K562 (cell line): ENCODE measurements at regions not wholly inside any gene's neighbourhood (a gene's known extent, or its start where the extent isn't known, plus 50 kb on each side); places are given as distances from the start of the nearest gene placed in this dataset.

ENCODE experiments used
- ATAC-seq: fragments of 200-7000 bp; cut with Tn5 transposase; 3 replicates; pipeline ENCODE4 v1.9.1; 2020; ENCODE audit warnings: moderate library complexity
- BruUV-seq: library from RNA; stranded (reverse); fragments of 400-500 nt; replicated peaks from 2 replicates; lab custom pipeline; 2021; lab: Mats Ljungman, UMichigan
- CTCF ChIA-PET: fragments of 300-600 bp; formaldehyde crosslinking; extraction: SDS; loops from one replicate; lab custom pipeline; 2021; ENCODE audit warnings: low intra/inter-chr PET ratio; lab: Yijun Ruan, JAX
- POLR2A ChIA-PET: fragments of 300-600, 350-650 bp; sonication (Branson Sonifier 250); formaldehyde crosslinking; extraction: SDS; loops from one replicate; lab custom pipeline; 2021; ENCODE audit warnings: antibody characterized with exemption, inconsistent platforms; lab: Yijun Ruan, JAX
- DNase-seq, 4 experiments: peaks; one replicate each; pipeline versions ENCODE4 v3.0.0 to v3.0.0-alpha.2; 2011 to 2018; ENCODE audit warnings: low spot score in 3 of 4, mixed read lengths in 3 of 4; ENCODE audit errors: extremely low read depth in 1 of 4
- FAIRE-seq: peaks from 2 replicates; lab custom pipeline; 2011; peaks lifted over from hg19 to GRCh38; lab: Jason Lieb, UNC
- H2AFZ ChIP-seq: 2 replicates; pipeline ENCODE4 v1.6.0; 2011; ENCODE audit warnings: low read depth, low read length, control low read depth, inconsistent platforms
- H3K27ac ChIP-seq: fragments of 200-600 bp; 3 replicates; pipeline ENCODE4 v1.8.0; 2011; ENCODE audit warnings: low read depth, mild to moderate bottlenecking, control low read depth, inconsistent platforms, low read length, moderate library complexity, mixed read lengths; ENCODE audit errors: extremely low read depth
- H3K27me3 ChIP-seq, 2 experiments: fragments of 300-600 bp in 1 of 2; 2 replicates in 1 of 2; 3 replicates in 1 of 2; pipeline versions ENCODE4 v1.6.0 to v1.8.0; 2011; ENCODE audit warnings: inconsistent platforms in 2 of 2, low read length in 2 of 2, mild to moderate bottlenecking in 1 of 2, mixed read lengths in 1 of 2, moderate library complexity in 1 of 2; ENCODE audit not compliant: control insufficient read depth in 2 of 2, insufficient read depth in 2 of 2
- H3K36me3 ChIP-seq: fragments of 300-600 bp; 3 replicates; pipeline ENCODE4 v1.8.0; 2011; ENCODE audit warnings: mild to moderate bottlenecking, low read length, inconsistent platforms; ENCODE audit not compliant: control insufficient read depth, insufficient read depth
- H3K4me1 ChIP-seq, 2 experiments: fragments of 200-600 bp in 1 of 2; replicated peaks in 1 of 2; 2 replicates in 1 of 2; 3 replicates in 1 of 2; pipeline versions ENCODE4 v1.5.1 to v1.8.0; 2011; ENCODE audit warnings: inconsistent platforms in 2 of 2, low read length in 2 of 2, mild to moderate bottlenecking in 1 of 2, mixed read lengths in 1 of 2, moderate library complexity in 1 of 2; ENCODE audit not compliant: control insufficient read depth in 2 of 2, insufficient read depth in 2 of 2
- H3K4me2 ChIP-seq: 2 replicates; pipeline ENCODE4 v1.6.1; 2011; ENCODE audit warnings: low read length, control low read depth, inconsistent platforms, mixed read lengths; ENCODE audit not compliant: insufficient read depth
- H3K4me3 ChIP-seq: fragments of 200-600 bp; sonication (generic), shearing (Covaris generic); 2 replicates; pipeline ENCODE4 v1.5.1; 2016; ENCODE audit warnings: control low read depth, inconsistent platforms
- H3K79me2 ChIP-seq: fragments of 200-600 bp; 3 replicates; pipeline ENCODE4 v1.8.0; 2011; ENCODE audit warnings: low read length, inconsistent platforms; ENCODE audit not compliant: control insufficient read depth, insufficient read depth
- H3K9ac ChIP-seq, 2 experiments: 2 replicates each; pipeline versions ENCODE4 v1.6.0 to v1.6.1; 2011; ENCODE audit warnings: low read depth in 2 of 2, low read length in 2 of 2, control low read depth in 1 of 2, inconsistent platforms in 1 of 2, mild to moderate bottlenecking in 1 of 2, mixed read lengths in 1 of 2; ENCODE audit not compliant: insufficient read depth in 1 of 2
- H3K9me1 ChIP-seq: one replicate; pipeline ENCODE4 v1.6.0; 2011; ENCODE audit warnings: inconsistent platforms, mild to moderate bottlenecking, low read length, moderate library complexity; ENCODE audit not compliant: control insufficient read depth, insufficient read depth
- H3K9me3 ChIP-seq: replicated peaks from 2 replicates; pipeline ENCODE4 v1.5.1; 2011; ENCODE audit warnings: low read depth, low read length, inconsistent platforms; ENCODE audit not compliant: control insufficient read depth, insufficient read depth
- H4K20me1 ChIP-seq: replicated peaks from 2 replicates; pipeline ENCODE4 v1.6.1; 2011; ENCODE audit warnings: low read length, inconsistent platforms, mixed read lengths; ENCODE audit not compliant: control insufficient read depth, insufficient read depth
- CCAR2 ChIP-seq: fragments of 200-400 bp; formaldehyde crosslinking; IDR thresholded peaks from 2 replicates; pipeline ENCODE4 v1.6.1; 2017; ENCODE audit warnings: mild to moderate bottlenecking, low read depth, low read length
- CHD4 ChIP-seq: fragments of 200-600 bp; sonication (generic); IDR thresholded peaks from 3 replicates; pipeline ENCODE4 v1.6.1; 2012; ENCODE audit warnings: low read depth, mild to moderate bottlenecking, mixed read lengths, low read length, inconsistent platforms; ENCODE audit not compliant: insufficient read depth, insufficient replicate concordance, poor library complexity, severe bottlenecking
- E2F1 ChIP-seq: sonication (generic); formaldehyde crosslinking; IDR thresholded peaks from 2 replicates; pipeline ENCODE4 v1.8.1; 2023; ENCODE audit warnings: mild to moderate bottlenecking, missing genetic modification reagents, moderate library complexity
- E2F6 ChIP-seq, 2 experiments: IDR thresholded peaks; 2 replicates each; pipeline ENCODE4 v1.6.1; 2011; ENCODE audit warnings: borderline replicate concordance in 1 of 2, control low read depth in 1 of 2, low read depth in 1 of 2, low read length in 1 of 2, mild to moderate bottlenecking in 1 of 2, mixed read lengths in 1 of 2, moderate library complexity in 1 of 2; ENCODE audit not compliant: insufficient read depth in 1 of 2, insufficient read length in 1 of 2, poor library complexity in 1 of 2, severe bottlenecking in 1 of 2; ENCODE audit errors: extremely low read depth in 1 of 2
- ESRRA ChIP-seq: fragments of 450-650 bp; IDR thresholded peaks from 2 replicates; pipeline ENCODE4 v1.6.1; 2014; ENCODE audit warnings: low read depth, mild to moderate bottlenecking, moderate library complexity, borderline replicate concordance
- PYGO2 ChIP-seq: fragments of 450-650 bp; IDR thresholded peaks from 2 replicates; pipeline ENCODE4 v1.6.1; 2016; ENCODE audit warnings: mild to moderate bottlenecking, missing genetic modification characterization, moderate library complexity, missing compliant biosample characterization
- RCOR1 ChIP-seq, 2 experiments: IDR thresholded peaks; 2 replicates each; pipeline ENCODE4 v1.6.1; 2012; ENCODE audit warnings: low read depth in 2 of 2, low read length in 2 of 2, borderline replicate concordance in 1 of 2, improper control_type of control experiment in 1 of 2
- SRSF9 ChIP-seq: fragments of 200-400 bp; formaldehyde crosslinking; IDR thresholded peaks from 2 replicates; pipeline ENCODE4 v1.6.1; 2017; ENCODE audit warnings: low read depth, low read length, borderline replicate concordance
- TAF7 ChIP-seq: fragments of 450-650 bp; IDR thresholded peaks from 2 replicates; pipeline ENCODE4 v1.6.1; 2016; ENCODE audit warnings: missing genetic modification characterization, missing compliant biosample characterization
- WGBS: fragments of 100-300 bp; shearing (Covaris generic); methylation state at CpG from one replicate; pipeline ENCODE4 v1.1.6; 2016; ENCODE audit warnings: low coverage, mixed read lengths; ENCODE audit not compliant: insufficient coverage; ENCODE audit errors: missing lambda C conversion rate; 5-methylcytosine and 5-hydroxymethylcytosine counted together
- in situ Hi-C: fragments of 300-500 bp; cut with MboI; formaldehyde crosslinking; loops from 4 replicates; pipeline ENCODE4 v1.15.0; 2018; ENCODE audit warnings: inconsistent platforms, mixed read lengths
- intact Hi-C: fragments of 100-400 bp; cut with micrococcal nuclease; formaldehyde crosslinking; loops from 2 replicates; pipeline ENCODE4 v1.14.2; 2022

GRCh38 chr5:12652201-12652600, 748.0 kb upstream of the CTNND2 start (continued):
- TF ChIP-seq TAF7 (tag), result no peak
- TF ChIP-seq, all 486 proteins: peak for 0

GRCh38 chr5:12648558-12648957, 744.3 kb upstream of the CTNND2 start:
- DNase-seq (no peak), ATAC-seq (no peak), FAIRE-seq (no peak)
- no peak overlapping the region for H3K4me3 ChIP-seq
- no peaks in the 10 kb centered on the region for H3K9me1 ChIP-seq
- TF ChIP-seq CHD4 (no peak), ESRRA (no peak), E2F1 (CRISPR knock-in tag) (no peak), RCOR1 (IDR thresholded peaks at IDR 0.05; ENCODE audit: borderline replicate concordance in 1 of 2, low read depth in 2 of 2, low read length in 2 of 2) (no peak), PYGO2 (tag) (no peak), CCAR2 (no peak), E2F6 (IDR thresholded peaks at IDR 0.05; ENCODE audit: borderline replicate concordance in 1 of 2, extremely low read depth in 1 of 2, insufficient read depth in 1 of 2, insufficient read length in 1 of 2, low read depth in 1 of 2, low read length in 1 of 2, poor library complexity in 1 of 2, severe bottlenecking in 1 of 2) (no peak), SRSF9 (no peak)
- H3K4me1 ChIP-seq, result no peaks in the 10 kb centered on the region
- H3K4me2 ChIP-seq, result no peak overlapping the region
- H3K27me3 ChIP-seq, result no peaks in the 10 kb centered on the region
- no peak overlapping the region for H2AFZ ChIP-seq
- intact Hi-C loops (no loop called here), in situ Hi-C loops (no loop called here)
- H4K20me1 ChIP-seq, result no peaks in the 10 kb centered on the region
- ChIA-PET POLR2A (no interaction called here), CTCF (no interaction called here)
- no TSS peak for BruUV-seq
- H3K27ac ChIP-seq, result no peak overlapping the region
- WGBS, result 59% methylated on average over 1 of the region's 1 CpG
- H3K9ac ChIP-seq, result no peak overlapping the region
- no peaks in the 10 kb centered on the region for H3K9me3 ChIP-seq
- H3K79me2 ChIP-seq, result no peaks in the 10 kb centered on the region
- H3K36me3 ChIP-seq, result no peaks in the 10 kb centered on the region
